Ectodermal cell (in vitro differentiated cells): ENCODE measurements at regions not wholly inside any gene's neighbourhood (a gene's known extent, or its start where the extent isn't known, plus 50 kb on each side); places are given as distances from the start of the nearest gene placed in this dataset.
"Not testable (repeated sequence)": the region's sequence is repeated elsewhere in the genome, so short reads cannot be mapped to it uniquely, and the experiment has no call there.

Experiments used
- H3K27ac ChIP-seq: 2 replicates; pipeline ENCODE4 v1.7.0; 2013; ENCODE audit warnings: mild to moderate bottlenecking, low read depth, low read length; ENCODE audit not compliant: insufficient read depth, poor library complexity, severe bottlenecking
- H3K27me3 ChIP-seq: 2 replicates; pipeline ENCODE4 v1.7.0; 2013; ENCODE audit warnings: mild to moderate bottlenecking, low read length; ENCODE audit not compliant: insufficient read depth, control insufficient read depth, poor library complexity, severe bottlenecking
- H3K36me3 ChIP-seq: one replicate; pipeline ENCODE4 v1.7.0; 2013; ENCODE audit warnings: low read length; ENCODE audit not compliant: control insufficient read depth, insufficient read depth
- H3K4me1 ChIP-seq: one replicate; pipeline ENCODE4 v1.7.0; 2013; ENCODE audit warnings: low read length; ENCODE audit not compliant: control insufficient read depth, insufficient read depth
- H3K4me3 ChIP-seq: 2 replicates; pipeline ENCODE4 v1.7.0; 2013; ENCODE audit warnings: low read depth, low read length, control low read depth; ENCODE audit not compliant: insufficient read depth
- H3K9me3 ChIP-seq: 2 replicates; pipeline ENCODE4 v1.7.0; 2013; ENCODE audit warnings: mild to moderate bottlenecking, low read length, moderate library complexity; ENCODE audit not compliant: control insufficient read depth
- WGBS, 2 experiments: methylation state at CpG; one replicate each; pipeline ENCODE4 v1.1.7; 2013; ENCODE audit warnings: missing lambda C conversion rate in 2 of 2; 5-methylcytosine and 5-hydroxymethylcytosine counted together

GRCh38 chr3:86837871-86838270 is 153.1 kb downstream of the VGLL3 start:
- H3K27me3 ChIP-seq, result no peaks in the 10 kb centered on the region
- H3K4me3 ChIP-seq, result no peak overlapping the region
- no peaks in the 10 kb centered on the region for H3K4me1 ChIP-seq
- WGBS, 2 experiments, result no CpG with 5 or more reads among the region's 1 CpG
- H3K27ac ChIP-seq, result no peak overlapping the region
- no peaks in the 10 kb centered on the region for H3K36me3 ChIP-seq
- no peaks in the 10 kb centered on the region for H3K9me3 ChIP-seq

DNA sequence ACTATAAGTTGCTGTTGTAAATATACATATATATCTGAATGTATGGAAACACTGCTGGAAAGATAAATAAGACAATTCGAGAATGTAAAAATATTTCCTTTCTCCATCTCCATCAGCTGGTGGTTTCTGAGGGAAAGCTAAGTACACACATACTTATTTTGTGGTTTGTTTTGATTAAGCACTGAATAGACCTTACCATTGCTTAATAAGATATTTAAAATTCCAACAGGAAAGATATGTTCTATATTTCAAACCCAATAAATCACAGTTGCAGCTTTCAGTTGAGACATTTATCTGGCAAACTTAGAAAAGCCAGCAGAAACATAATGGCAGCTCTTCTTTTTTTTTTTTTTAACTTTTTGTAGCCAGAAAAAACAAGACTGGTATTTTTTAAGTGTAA is 160.4 kb downstream of the VGLL3 start:
- H3K27me3 ChIP-seq, result no peaks in the 10 kb centered on the region
- no peaks in the 10 kb centered on the region for H3K4me1 ChIP-seq
- H3K36me3 ChIP-seq, result no peaks in the 10 kb centered on the region
- H3K9me3 ChIP-seq, result no peaks in the 10 kb centered on the region
- 100% methylated on average over 1 of the region's 1 CpG; no CpG with 5 or more reads in 1 of the 2 experiments for WGBS, 2 experiments
- no peak overlapping the region for H3K27ac ChIP-seq
- no peak overlapping the region for H3K4me3 ChIP-seq

GRCh38 chr3:86828751-86829150 is 162.2 kb downstream of the VGLL3 start:
- no peak overlapping the region for H3K27ac ChIP-seq
- no peaks in the 10 kb centered on the region for H3K27me3 ChIP-seq
- no peaks in the 10 kb centered on the region for H3K4me1 ChIP-seq
- H3K36me3 ChIP-seq, result no peaks in the 10 kb centered on the region
- H3K4me3 ChIP-seq, result no peak overlapping the region
- 92 to 95% methylated on average over 3 of the region's 3 CpGs for WGBS, 2 experiments
- H3K9me3 ChIP-seq, result no peaks in the 10 kb centered on the region

- not testable (repeated sequence) for H3K4me1 ChIP-seq, H3K9me3 ChIP-seq, H3K4me3 ChIP-seq, H3K27me3 ChIP-seq, H3K27ac ChIP-seq, H3K36me3 ChIP-seq
- 88 to 96% methylated on average over 10 of the region's 10 CpGs for WGBS, 2 experiments
Observed at GRCh38 chr3:86827582-86827981, 163.4 kb downstream of the VGLL3 start.

- WGBS, 2 experiments, result 90 to 97% methylated on average over 4 of the region's 4 CpGs
- H3K4me1 ChIP-seq, result no peaks in the 10 kb centered on the region
- H3K4me3 ChIP-seq, result no peak overlapping the region
- no peak overlapping the region for H3K27ac ChIP-seq
- no peaks in the 10 kb centered on the region for H3K27me3 ChIP-seq
- H3K36me3 ChIP-seq, result no peaks in the 10 kb centered on the region
- H3K9me3 ChIP-seq, result no peaks in the 10 kb centered on the region
Observed at GRCh38 chr3:86826292-86826691, 164.7 kb downstream of the VGLL3 start.

- no peaks in the 10 kb centered on the region for H3K36me3 ChIP-seq
- no peak overlapping the region for H3K4me3 ChIP-seq
- H3K9me3 ChIP-seq, result no peaks in the 10 kb centered on the region
- H3K27me3 ChIP-seq, result no peaks in the 10 kb centered on the region
- peaks cover 4% of the 10 kb centered on the region for H3K4me1 ChIP-seq
- no peak overlapping the region for H3K27ac ChIP-seq
Observed at GRCh38 chr3:86815880-86816279, 175.1 kb downstream of the VGLL3 start.

- H3K36me3 ChIP-seq, result no peaks in the 10 kb centered on the region
- H3K9me3 ChIP-seq, result no peaks in the 10 kb centered on the region
- no peaks in the 10 kb centered on the region for H3K27me3 ChIP-seq
- peak overlapping the region; percentile 61 for H3K27ac ChIP-seq
- H3K4me1 ChIP-seq, result peaks cover 4% of the 10 kb centered on the region
- H3K4me3 ChIP-seq, result no peak overlapping the region
- 2 to 8% methylated on average over 4 of the region's 4 CpGs for whole genome bisulfite sequencing, 2 experiments
Observed at GRCh38 chr3:86814918-86815655, 175.9 kb downstream of the VGLL3 start.

DNA sequence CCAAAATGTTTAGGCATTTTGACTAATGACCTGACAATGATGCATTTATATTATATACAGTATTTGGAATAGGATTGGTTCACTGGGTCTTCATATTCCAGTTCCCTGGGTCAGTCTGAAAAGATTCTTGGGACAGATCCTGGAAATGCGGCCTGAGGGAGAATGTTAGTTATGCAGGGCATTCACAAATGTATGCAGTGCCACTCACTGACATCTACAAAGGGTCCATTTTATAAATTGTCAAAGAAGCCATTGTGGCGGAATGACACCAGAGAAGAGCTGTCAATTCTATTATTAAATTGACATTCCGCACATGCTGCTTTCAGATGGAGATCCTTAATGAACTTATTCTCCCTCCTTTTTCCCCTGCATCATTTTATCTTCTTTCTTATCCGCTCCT is 176.6 kb downstream of the VGLL3 start:
- WGBS, 2 experiments, result 50 to 72% methylated on average over 4 of the region's 4 CpGs

GRCh38 chr3:86801921-86802320 is 189.0 kb downstream of the VGLL3 start:
- WGBS, 2 experiments, result no CpG with 5 or more reads among the region's 3 CpGs
- Histone ChIP-seq H3K4me1 (no peaks in the 10 kb centered on the region), H3K4me3 (no peak overlapping the region), H3K36me3 (no peaks in the 10 kb centered on the region), H3K27me3 (no peaks in the 10 kb centered on the region), H3K27ac (no peak overlapping the region), H3K9me3 (peaks cover 4% of the 10 kb centered on the region)

More for the DNA sequence above, 176.6 kb downstream of the VGLL3 start:
- no peaks in the 10 kb centered on the region for H3K9me3 ChIP-seq
- H3K27ac ChIP-seq, result peak overlapping the region; percentile 61
- no peaks in the 10 kb centered on the region for H3K27me3 ChIP-seq
- H3K4me3 ChIP-seq, result no peak overlapping the region
- H3K4me1 ChIP-seq, result peaks cover 4% of the 10 kb centered on the region
- H3K36me3 ChIP-seq, result no peaks in the 10 kb centered on the region

- no peaks in the 10 kb centered on the region for H3K4me1 ChIP-seq
- WGBS, 2 experiments, result no CpG with 5 or more reads among the region's 1 CpG
- H3K27me3 ChIP-seq, result no peaks in the 10 kb centered on the region
- H3K4me3 ChIP-seq, result no peak overlapping the region
- peaks cover 3% of the 10 kb centered on the region for H3K9me3 ChIP-seq
- no peak overlapping the region for H3K27ac ChIP-seq
- no peaks in the 10 kb centered on the region for H3K36me3 ChIP-seq
Observed at GRCh38 chr3:86801066-86801465, 189.9 kb downstream of the VGLL3 start.

DNA sequence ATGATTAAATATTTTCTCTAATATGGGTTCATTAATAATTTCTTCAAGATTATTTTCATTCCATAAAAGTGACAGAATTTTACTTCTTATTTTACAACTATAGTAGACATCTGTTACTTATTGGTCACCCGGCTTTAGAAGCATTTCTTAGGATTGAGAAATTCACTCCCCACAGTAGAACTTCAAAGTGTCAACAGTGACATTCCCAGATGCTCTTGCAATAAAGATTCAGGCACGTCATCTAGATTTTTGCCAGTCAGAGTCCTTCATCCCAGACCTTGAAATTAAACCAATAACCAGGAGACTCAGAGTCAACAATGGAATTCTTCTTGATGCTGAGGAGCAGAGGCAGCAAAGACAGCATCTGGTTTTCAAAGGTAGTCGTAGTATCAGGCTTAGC is 190.8 kb downstream of the VGLL3 start:
- no peaks in the 10 kb centered on the region for H3K9me3 ChIP-seq
- H3K4me1 ChIP-seq, result no peaks in the 10 kb centered on the region
- no peak overlapping the region for H3K4me3 ChIP-seq
- WGBS, 2 experiments, result 68 to 71% methylated on average over 3 of the region's 3 CpGs
- H3K27me3 ChIP-seq, result no peaks in the 10 kb centered on the region
- no peak overlapping the region for H3K27ac ChIP-seq
- H3K36me3 ChIP-seq, result no peaks in the 10 kb centered on the region
